Psoas muscle (tissue), 7 donors: ENCODE measurements at regions not wholly inside any gene's neighbourhood (a gene's known extent, or its start where the extent isn't known, plus 50 kb on each side); places are given as distances from the start of the nearest gene placed in this dataset.
A peak's percentile ranks its signal among the peaks of the same experiment; 100 is the strongest.

ENCODE experiments used
- ATAC-seq, 4 donors: fragments of 200-7000 bp; cut with Tn5 transposase; one replicate each; pipeline ENCODE4 v1.9.1; 2020; ENCODE audit warnings: moderate library complexity in 3 of 4, mild to moderate bottlenecking in 2 of 4
- DNase-seq, 2 donors: peaks; one replicate each; pipeline ENCODE4 v3.0.0-alpha.2; 2020
- H3K27ac ChIP-seq: fragments of 200-600 bp; one replicate; pipeline ENCODE4 v1.8.0; 2022
- H3K27me3 ChIP-seq, 3 donors: fragments of 200-600 bp in 1 of 3; one replicate each; pipeline versions ENCODE4 v1.6.1 to v1.8.0; 2013 to 2022; ENCODE audit warnings: low read length in 2 of 3, mild to moderate bottlenecking in 2 of 3, moderate library complexity in 1 of 3; ENCODE audit not compliant: insufficient read depth in 3 of 3
- H3K36me3 ChIP-seq, 2 donors: fragments of 200-600 bp in 1 of 2; one replicate each; pipeline versions ENCODE4 v1.6.1 to v1.8.0; 2013 to 2022; ENCODE audit warnings: low read depth in 1 of 2, mild to moderate bottlenecking in 1 of 2, moderate library complexity in 1 of 2; ENCODE audit not compliant: insufficient read depth in 1 of 2
- H3K4me1 ChIP-seq: fragments of 200-600 bp; one replicate; pipeline ENCODE4 v1.8.0; 2022
- H3K4me3 ChIP-seq: fragments of 200-600 bp; one replicate; pipeline ENCODE4 v1.8.0; 2022; ENCODE audit warnings: mild to moderate bottlenecking
- H3K9me3 ChIP-seq: fragments of 200-600 bp; one replicate; pipeline ENCODE4 v1.8.0; 2022
- CTCF ChIP-seq: fragments of 200-600 bp; IDR thresholded peaks from one replicate; pipeline ENCODE4 v1.8.0; 2022; ENCODE audit warnings: antibody characterized with exemption
- WGBS, 3 donors: extraction: QIAGEN DNeasy Blood & Tissue Kit; methylation state at CpG; one replicate each; pipeline versions ENCODE4 v1.1.6 to v1.1.7; 2013; 5-methylcytosine and 5-hydroxymethylcytosine counted together
- intact Hi-C, 2 donors: fragments of 100-400 bp; cut with DNase I; formaldehyde crosslinking; loops; one replicate each; pipeline versions ENCODE4 v1.11.0 to v1.14.2; 2022
- donor health status: healthy with polysubstance abuse.
- donor health status: DM: no; HTN: no; CAD: no; lungs with moderate emphysema.
- donor health status: Bipolar disorder and iron deficiency.
- donor health status: healthy.
- donor health status: DM: yes; HTN: yes; CAD: no.
- donor health status: DM: no; HTN: no; CAD: no.
- donor health status: DM: yes; HTN: yes; CAD: no.

GRCh38 chr3:72152551-72153476, 367.9 kb upstream of the PROK2 start:
- Histone ChIP-seq H3K27ac (no peak overlapping the region), H3K9me3 (no peaks in the 10 kb centered on the region), H3K27me3 (no peaks in the 10 kb centered on the region), H3K4me1 (peaks cover 15% of the 10 kb centered on the region), H3K4me3 (peak overlapping the region; percentile 56), H3K36me3 (no peaks in the 10 kb centered on the region)
- no peak for TF ChIP-seq CTCF
- DNase-seq = peak; percentile 58 to 80
- WGBS, 3 donors = 11 to 15% (median 11%) methylated on average over 21 of the region's 21 CpGs
- ATAC-seq = peak; percentile 43 to 87 (median 74)
- intact Hi-C loops = no loop called here

DNA sequence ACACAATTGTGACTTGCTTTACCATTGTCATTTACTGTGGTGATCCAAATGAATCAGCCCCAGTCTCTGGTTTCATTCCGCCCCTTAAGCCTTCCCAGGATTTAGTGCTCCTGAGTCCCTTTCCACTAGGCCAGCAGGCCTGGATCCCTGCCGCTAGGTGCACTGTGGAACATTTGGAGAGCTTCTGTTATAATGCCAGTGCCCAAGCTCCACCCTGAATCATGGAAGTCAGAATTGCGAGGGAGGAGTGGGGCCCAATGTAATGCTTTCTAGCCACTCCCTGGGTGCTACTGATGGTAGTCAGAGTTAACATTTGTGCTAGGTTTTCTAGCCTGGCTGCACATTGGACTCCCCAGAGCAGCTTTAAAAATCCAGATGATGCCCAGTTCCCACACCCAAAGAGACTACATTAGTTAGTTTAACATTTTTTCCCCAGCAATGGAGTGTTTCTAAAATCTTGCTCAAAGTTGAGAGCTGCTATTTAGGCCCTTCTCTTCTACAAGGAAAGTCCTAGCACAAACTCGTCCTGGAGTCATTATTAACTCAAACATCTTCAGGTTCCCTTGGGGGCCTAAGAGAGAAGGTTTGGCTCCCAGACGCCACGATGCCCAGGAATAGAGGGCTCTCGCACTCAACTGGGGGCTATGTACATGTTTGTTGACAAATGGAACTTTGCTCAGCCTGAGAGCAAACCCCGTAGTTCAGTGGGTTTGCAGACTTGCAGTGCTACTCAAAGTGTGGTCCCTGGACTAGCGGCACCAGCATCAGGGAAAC, 366.7 kb upstream of the PROK2 start:
- no peaks in the 10 kb centered on the region for H3K9me3 ChIP-seq
- intact Hi-C loops = no loop called here
- H3K36me3 ChIP-seq = no peaks in the 10 kb centered on the region
- ATAC-seq (no peak), DNase-seq (no peak)
- H3K4me1 ChIP-seq = peaks cover 15% of the 10 kb centered on the region
- no peak overlapping the region for H3K27ac ChIP-seq
- WGBS, 3 donors = 95 to 96% (median 95%) methylated on average over 9 of the region's 9 CpGs
- TF ChIP-seq CTCF = no peak
- no peak overlapping the region for H3K4me3 ChIP-seq
- H3K27me3 ChIP-seq = no peaks in the 10 kb centered on the region

- Histone ChIP-seq H3K4me1 (peaks cover 15% of the 10 kb centered on the region), H3K9me3 (no peaks in the 10 kb centered on the region), H3K27ac (no peak overlapping the region), H3K4me3 (no peak overlapping the region), H3K36me3 (no peaks in the 10 kb centered on the region), H3K27me3 (no peaks in the 10 kb centered on the region)
- 91 to 95% (median 93%) methylated on average over 6 of the region's 6 CpGs for WGBS, 3 donors
- no peak for TF ChIP-seq CTCF
- intact Hi-C loops = no loop called here
- ATAC-seq (no peak), DNase-seq (no peak)
Observed at GRCh38 chr3:72150634-72151412, 365.9 kb upstream of the PROK2 start.

GRCh38 chr3:72149645-72150300, 364.8 kb upstream of the PROK2 start:
- WGBS, 3 donors = 92 to 96% (median 94%) methylated on average over 8 of the region's 8 CpGs
- Histone ChIP-seq H3K36me3 (no peaks in the 10 kb centered on the region), H3K27ac (no peak overlapping the region), H3K4me1 (peaks cover 15% of the 10 kb centered on the region), H3K9me3 (no peaks in the 10 kb centered on the region), H3K27me3 (no peaks in the 10 kb centered on the region), H3K4me3 (no peak overlapping the region)
- TF ChIP-seq CTCF = no peak
- no peak for ATAC-seq
- no peak for DNase-seq
- intact Hi-C loops = no loop called here
